ENCODE measurements at regions not wholly inside any gene's neighbourhood (a gene's known extent, or its start where the extent isn't known, plus 50 kb on each side); places are given as distances from the start of the nearest gene placed in this dataset.
A peak's percentile ranks its signal among the peaks of the same experiment; 100 is the strongest.

DNA sequence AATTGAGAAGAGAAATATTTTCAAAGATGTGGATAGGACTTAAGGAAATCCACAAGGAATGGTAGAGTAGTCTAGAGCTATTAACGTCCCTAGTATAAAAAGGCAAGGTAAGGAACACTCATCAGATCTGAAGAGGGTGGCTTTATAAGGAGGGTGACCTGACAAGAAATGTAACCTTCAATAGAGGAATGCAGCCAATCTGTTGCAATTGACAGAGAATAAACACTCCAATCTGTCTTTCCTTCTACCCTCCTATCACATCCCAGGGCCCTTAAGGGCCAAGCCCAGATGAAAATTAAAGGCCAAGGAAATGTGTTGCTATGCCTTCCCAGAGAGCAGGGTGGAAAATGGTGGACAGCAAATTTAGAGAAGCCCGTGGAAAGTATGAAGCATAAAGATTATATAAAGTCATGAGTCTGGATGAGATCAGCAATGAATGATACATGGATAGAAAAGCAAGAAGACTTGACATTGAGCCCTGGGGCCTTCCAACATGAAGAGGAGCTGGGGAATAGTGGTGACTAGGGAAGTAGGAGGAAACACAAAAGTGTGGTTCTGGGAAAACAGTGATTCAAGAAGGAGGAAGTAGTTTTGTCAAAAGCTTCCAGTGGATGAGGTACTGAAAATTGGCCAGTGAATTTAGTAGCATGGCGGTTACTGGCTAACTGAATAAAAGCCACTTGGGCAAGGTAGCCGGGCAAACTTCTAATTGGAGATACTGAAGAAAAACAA, 270.6 kb upstream of the TANK start:
- DNase-seq = no peak

DNA sequence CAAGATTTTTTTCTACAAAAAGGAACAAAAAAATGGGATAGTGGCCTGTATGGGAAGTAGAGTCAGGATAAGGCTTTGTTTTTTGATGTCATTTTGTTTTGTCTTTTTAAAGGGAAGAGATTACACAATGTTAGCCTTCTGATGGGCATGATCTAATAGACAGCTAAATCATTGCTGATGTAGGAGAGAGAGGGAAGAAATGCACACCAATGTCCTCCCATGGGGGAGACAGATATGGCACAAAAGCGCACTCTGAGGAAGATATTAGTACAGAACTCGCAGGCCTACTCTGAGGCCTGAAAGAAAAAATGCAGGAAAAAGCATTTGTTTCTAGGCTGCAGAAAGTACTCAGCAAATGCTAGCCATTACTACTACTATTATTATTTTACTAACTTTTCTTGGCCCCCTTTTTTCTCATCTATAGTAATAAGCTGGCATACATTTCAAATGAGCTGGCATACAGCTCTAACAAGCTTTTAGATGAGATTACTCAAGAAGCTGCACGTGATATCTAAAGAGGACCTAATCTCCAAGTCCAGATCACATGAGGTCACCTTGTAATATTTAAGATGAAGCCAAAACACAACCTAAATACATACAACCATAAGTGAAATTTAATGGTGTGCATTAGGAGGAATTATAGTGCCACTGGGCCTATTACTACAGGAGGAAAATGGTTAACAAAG, 269.4 kb upstream of the TANK start:
- DNase-seq = no peak

DNA sequence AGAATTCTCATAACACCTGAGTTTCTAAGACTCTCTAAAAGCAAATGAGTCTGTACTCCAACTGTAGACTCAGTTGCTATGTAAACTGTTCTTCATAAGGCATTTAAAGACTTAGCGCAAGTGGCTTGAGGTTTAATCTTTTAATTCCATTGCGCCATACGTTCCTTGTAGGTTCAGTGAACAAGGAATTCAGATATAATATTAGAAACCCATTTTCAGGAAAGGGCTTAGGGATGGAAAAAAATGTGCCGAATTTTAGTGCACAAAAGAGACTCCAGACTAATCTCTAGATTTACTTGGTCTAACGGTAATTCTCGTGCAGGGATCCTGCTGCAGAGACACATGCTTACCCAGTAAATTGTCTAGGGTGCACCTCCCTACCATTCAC, 268.9 kb upstream of the TANK start:
- no peak for DNase-seq

DNA sequence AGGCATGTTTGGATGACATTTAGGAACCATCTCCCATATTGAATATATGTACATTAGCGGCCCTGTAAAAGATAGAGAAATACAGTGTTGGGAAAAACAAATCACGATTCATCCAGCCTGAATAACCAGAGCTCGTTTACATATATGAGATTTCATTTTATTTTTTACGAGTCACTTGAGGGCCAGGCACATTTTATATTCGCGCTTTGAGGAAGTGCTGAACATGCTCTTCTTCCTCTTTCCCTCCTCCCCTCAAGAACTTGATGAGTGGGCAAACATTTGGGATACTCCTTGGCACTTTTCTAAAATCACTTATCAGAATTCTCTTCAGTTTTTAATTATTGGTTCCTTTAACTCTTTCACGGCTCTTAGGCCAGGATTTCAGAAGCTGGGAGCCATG, 268.0 kb upstream of the TANK start:
- no peak for DNase-seq

DNA sequence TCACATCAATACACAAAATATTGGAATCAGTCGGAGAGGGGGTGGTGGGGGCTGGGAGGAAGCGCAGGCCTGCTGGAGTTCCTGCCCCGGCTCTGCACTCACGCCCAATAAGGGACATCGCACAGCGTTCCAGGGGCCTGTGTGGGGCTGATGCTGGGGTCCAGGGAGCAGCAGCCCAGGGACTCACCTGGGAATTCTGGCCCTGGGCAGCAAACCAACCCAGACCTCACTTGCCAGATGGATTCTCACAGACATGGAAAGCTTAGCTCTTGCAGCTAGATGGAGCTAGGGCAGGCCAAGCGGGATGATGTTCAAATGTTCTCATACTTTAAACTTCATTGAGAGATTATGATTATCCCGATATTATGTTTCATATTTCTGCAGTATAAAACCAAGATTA, 266.6 kb upstream of the TANK start:
- DNase-seq = no peak

DNA sequence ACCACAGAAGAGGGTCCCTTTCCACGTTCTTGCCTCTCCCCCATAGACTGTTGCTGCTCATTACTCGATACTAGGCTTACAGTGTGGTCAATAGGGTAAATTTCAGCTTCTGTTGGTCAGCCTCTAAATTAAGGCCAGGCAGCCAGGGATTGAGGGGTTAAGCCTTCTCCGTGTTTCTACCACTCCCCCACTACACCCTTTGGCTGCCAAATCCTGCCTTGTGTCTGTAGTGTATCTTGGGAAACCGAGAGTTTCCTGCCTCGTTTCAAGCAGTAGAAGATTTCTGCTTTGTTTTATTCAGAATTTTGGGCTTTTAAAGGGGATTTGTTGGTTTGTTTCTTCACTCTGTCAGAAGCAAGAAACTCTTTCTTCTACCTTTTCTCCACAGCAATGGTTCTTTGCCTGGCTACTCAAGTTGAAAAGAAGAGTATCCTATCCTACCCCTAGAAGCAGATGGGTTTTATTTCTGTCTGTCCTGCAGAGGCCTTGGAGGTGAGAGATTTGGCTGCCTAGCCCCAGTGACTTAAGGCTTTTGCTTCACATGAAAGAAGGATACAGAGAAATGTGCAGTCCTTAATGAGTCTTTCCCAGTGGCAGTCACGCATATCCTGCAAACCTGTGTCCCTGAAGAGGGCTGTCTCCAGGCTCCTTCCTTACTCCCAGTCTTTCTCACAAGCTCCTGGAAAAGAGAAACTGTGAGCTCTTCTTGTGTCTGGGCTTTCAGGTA, 261.5 kb upstream of the TANK start:
- DNase-seq = no peak

DNA sequence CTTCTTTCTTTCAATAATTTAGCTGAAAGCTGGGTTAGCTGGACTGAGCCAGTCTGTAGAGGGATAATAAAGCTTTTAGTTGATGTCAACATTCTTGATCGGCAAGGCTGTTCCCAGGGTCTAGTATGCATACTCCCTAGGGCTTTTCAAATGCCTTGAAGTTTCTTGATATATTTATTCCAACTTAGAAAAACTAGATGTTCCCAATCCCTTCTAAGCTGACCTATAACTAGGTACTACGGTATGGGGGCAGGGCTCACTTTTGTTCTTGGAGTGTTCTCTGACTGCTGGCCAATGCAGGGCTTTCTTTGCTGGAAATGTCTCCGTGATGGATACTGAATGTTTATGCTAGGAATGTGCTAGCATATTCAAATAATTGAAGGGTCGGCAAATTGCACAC, 258.6 kb upstream of the TANK start:
- DNase-seq = no peak

DNA sequence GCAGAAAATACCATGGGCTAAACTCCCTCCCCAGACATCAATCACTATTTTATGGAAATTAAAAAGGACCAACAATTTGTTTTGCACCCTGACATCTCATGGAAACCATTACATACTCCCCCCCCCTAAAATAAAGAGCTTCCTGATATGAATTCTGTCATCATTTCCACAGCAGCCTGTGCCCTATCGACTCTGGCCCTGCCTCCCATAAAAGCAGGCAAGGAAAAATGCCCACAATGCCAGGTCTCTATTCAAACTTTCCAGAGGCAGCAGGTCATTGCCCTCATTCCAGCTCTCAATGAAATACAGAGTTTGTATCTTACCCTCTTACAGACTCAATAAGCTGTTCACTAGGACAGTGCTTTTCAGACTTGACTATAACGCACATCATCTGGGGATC, 254.4 kb upstream of the TANK start:
- no peak for DNase-seq

DNA sequence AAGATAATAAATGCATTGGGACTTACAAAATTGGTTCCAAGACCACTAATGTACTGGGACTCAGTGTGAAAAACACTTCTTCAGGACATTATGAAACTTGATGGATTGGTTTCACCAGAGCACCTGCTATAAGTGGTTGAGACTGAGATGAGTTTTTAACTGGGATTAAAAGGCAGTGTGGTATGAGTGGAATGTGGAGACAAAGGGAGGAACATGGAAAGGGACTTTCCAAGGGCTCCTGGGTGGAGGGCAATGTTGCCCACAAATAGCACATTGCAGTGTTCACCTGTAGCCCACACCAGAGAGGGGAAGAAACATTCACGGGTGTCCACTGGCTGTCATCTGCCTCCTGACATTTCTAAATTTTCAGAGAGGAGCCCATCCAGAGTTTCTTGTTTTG, 253.3 kb upstream of the TANK start:
- DNase-seq = no peak

DNA sequence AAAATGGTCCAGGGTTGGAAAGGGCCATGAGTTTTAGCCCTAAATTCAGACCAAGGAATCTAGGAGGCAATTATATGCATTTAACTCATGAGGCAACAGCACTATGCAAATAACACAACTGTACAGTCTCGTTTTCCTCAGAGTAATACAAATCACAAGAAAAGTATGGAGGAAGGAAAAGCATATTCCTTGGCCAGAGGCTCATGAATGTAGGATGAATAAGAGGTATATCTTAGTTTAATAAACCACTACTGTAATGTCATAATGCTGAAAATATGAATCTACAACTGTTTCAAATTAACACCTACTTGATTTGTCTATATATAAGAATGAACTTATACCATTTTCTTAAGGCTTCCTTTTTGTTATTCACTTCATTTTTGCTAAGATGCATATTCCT, 252.5 kb upstream of the TANK start:
- no peak for DNase-seq

DNA sequence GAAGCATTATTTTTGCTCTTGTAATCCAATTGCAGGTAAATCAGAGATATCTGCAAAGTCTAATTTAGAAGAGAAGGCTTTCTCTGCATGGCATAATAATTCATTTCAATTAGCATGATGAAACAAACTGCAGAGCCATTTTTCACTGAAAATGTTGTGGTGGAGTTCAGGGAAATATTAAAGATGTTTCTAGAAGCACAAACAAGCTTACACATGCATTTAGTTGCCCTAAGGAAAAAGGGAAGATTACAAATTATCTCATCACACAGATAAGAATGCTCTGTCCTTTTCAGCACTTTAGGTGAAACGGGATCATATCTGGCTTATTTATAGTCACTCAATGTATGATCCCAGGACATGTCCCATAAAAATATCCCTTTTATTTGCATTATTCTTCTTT, 252.1 kb upstream of the TANK start:
- DNase-seq = no peak

DNA sequence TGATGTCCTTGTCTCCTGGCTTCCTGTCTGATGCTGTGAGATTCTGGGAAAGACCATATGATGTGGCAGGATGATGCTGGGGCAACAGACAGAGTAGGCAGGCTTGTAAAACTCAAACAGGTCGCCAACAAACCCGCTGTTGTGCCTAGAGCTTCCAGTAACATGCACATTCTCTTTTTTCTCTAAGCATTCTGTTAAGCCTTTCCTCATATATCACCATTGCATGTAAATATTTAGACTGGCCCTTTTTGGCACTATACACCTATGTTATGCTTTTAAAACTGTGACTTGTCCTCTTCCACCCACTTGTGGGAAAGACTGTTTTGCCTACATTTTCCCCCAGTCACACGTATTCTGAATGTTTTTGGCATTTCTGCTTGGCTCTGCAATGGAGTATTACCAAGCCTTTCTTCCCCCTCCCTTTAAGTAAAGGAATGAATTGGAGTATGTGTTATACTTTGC, 250.4 kb upstream of the TANK start:
- no peak for DNase-seq

DNA sequence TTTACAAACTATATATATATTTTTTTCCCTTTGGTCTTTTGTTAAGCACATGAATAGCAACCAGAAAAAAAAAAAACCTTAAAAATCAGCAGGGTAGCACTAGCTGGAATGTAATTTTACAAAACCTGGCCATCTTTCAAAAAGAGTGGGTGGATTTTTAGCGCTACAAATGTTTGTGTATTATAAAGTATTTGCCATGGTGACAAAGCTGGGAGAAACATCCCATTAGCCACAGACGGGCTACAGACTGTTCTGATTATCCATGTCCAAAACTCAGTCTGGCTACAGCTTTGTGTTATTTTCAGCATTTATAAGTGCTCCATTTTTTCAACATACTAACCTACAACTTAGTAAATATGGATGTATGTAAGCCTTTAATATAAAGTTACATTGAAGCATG, 249.5 kb upstream of the TANK start:
- DNase-seq = no peak

DNA sequence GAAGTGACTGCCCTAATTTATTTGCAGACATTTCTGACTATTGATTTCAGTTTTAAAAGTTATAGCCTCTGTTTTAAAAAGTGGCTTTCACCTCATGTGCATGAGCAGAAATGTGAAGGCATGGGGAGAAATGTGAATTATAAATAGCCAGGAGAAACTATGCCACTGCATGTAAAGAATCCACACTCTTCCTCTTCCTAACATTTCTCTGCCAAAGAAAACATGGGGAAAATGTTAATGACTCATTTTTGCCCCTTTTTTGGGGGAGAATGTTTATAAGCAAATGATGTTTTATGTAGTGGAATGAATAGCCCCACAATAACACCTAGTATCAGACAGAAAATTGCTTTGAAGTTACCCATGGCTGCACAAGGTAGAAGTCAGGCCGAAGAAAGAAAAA, 249.0 kb upstream of the TANK start:
- DNase-seq = no peak

DNA sequence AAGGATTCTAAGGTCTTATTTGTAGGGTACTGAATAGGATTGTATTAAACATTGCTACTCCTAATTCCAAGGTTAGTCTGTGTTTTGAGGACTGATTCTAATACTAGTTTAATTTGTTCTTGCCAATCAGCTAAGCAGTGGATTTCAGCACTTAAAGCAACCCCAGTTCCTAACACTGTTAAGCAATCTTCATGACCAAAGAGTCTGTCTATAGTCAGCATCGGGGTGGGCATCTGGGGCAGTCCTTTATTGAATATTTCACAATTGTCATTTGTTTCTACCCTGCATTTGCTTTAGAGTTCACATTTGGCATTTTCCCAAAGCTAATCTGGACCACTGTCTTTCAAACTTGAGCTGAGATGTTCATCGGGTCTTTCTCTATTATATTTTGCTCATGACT, 248.0 kb upstream of the TANK start:
- DNase-seq = no peak

DNA sequence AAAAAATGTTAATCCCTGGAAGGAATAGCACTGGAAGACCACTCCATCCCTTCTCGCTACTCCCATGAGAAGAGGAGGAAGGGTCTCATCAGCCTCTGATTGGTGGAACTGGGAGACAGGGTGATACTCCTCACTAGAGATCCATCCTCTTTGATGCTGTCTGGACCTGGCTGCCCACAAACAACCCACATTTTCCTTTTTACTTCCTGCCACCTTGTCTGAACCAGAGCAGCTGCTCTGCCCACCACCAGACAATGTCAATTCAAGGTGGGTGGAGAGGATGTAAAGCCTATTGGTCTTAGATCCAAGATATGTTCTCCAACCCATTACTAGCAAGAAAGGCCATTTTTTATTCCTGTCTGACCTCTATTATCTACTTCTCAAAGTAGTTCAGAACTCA, 246.9 kb upstream of the TANK start:
- DNase-seq = no peak

DNA sequence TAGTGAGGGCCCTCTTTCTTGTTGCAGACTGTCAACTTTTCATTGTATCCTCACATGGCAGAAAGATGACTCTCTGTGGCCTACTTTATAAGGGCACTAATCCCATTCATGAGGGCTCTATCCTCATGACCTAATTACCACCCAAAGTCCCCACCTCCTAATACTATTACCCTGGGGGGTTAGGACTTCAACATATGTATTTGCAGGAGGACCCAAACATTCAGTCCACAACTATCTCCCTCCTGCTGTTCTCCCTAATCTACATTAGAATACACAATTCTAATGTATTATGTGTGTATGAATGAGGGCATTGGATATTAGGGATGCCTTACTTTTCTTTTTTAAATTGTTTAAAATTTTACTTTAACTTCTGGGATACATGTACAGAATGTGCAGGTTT, 246.0 kb upstream of the TANK start:
- DNase-seq = no peak

DNA sequence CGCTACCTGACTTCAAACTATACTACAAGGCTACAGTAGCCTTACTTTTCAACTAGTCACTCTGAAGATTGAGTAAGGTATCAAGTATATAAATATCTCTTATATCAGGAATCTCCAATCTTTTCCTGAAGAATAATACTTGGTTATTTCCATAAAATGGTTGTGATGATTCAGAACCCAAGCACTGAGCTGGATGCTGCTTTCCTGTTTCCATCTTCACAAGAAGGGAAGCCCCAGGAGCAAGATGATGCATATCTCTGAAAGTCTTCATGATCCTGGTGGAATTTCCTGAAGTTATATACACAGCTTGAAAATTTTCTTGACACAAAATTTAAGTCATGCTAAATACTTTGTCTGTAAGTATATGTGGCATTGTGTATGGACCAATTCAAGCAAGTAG, 243.9 kb upstream of the TANK start:
- DNase-seq = no peak

DNA sequence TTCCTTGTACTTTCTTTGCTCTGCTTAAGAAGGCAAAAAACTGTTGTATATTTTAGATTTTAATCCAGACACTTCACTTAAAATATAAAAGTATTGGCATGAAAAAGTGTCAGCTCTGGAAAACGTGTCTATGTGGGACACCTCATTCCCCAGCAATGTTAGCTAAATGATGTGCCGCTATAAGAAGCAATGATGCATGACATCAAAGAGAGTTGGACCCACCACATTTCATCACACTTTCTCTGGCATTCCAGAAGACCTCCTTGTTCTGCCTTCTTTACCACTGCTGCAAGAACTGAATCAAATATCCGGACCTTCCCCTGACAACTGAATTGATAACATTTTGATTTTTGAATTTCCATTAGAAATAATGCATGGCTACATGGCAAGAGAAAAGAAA, 242.4 kb upstream of the TANK start:
- DNase-seq = no peak

DNA sequence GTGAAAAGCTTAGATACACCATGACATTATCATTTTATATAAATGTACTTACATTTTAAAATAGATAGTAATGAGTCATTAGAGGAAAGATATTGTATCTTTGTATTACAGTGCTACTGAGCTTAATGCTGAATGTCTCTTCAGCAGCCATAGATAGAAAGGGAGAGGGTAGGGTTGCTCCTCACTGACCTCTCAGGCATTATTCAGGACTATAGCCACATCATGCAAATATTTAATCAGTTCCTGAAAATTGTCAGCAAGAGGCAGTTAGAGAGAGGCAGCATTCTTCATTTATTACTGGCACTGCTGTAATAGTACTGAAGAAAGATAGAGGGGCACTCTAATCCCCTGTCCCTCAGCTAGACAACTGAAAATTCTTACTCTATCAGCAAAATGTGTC, 242.0 kb upstream of the TANK start:
- DNase-seq = no peak

DNA sequence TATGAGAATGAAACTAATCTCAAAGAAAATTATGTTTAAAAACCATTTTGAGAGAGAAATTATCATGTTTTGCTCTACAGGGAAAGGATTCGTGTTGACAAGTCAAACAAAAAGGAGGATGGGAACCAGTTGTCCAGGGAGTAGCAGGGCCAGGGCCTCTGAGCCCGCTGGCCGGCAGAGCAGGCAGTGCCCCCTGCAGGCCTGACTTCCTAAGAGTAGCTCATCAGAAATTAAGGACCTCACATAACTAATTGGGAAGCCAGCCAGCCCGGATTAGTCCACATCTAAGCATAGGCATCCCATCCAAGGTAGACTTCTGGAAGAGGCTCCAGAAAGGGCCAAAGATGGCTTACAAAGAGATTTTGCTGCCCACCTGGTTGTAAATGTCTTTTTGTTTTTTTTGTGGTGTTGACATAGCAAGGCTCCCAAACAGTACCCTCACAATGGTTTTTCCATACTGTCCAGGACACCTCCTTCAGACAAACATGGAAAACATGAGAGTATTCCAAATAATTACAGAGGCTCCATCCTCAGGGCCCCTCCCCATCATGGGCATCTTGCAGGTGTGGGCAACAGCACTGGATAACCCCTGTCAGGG, 241.2 kb upstream of the TANK start:
- peak in 2 of 6 experiments; percentile 2 to 5 for DNase-seq

DNA sequence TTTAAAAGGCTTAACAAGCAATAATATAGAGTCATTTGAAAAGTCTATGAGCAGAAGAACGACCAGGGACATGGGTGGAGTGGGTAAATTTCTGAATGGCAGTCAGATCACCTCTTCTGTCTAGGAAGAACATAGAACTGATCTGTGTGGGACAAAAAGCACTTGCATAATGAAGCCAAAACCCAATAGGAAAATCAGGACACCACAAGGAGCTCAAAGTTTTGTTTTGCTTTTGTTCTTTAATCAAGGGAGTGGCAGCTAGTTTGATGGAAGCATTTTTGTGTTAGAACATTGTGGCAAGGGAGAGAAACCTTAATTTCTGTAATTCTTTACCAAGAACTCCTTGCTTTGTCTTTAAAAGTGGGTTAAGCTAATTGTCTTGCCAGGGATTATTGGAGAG, 240.2 kb upstream of the TANK start:
- no peak for DNase-seq

DNA sequence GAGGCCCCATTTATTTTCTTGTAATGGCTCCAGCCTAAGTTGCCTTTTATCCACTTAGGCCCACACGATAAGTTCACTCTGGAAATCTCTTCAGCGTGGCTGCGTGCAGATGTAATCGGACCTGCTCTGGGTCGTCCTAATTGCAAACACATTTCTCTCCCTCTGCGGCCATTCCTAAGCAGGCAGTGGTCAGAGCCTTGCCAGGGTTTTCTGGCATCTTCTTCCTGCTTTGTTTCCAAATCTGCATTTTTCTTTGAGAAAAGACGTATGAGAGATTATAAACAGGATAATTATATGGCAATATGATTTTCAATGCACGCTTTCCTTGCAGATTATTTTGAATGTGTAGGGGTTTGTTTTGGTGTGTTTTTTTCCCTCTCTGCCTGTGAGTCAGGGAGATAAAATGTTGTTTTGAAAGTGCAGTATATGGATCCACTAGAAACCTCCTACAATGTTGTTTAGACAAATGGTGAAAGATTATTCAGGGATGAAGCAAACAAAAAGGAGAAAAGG, 239.4 kb upstream of the TANK start:
- DNase-seq = no peak
